ENCODE measurements at regions not wholly inside any gene's neighbourhood (a gene's known extent, or its start where the extent isn't known, plus 50 kb on each side); places are given as distances from the start of the nearest gene placed in this dataset.
"Not testable (repeated sequence)": the region's sequence is repeated elsewhere in the genome, so short reads cannot be mapped to it uniquely, and the experiment has no call there.

GRCh38 chr6:37756135-37756534 lies 58.5 kb upstream of the MDGA1 start:
- POLR2A ChIA-PET, result no interaction called here
- Mint-ChIP-seq H3K36me3 (no peaks in the 10 kb centered on the region), H3K27me3 (ENCODE audit: low read depth) (peaks cover 96% of the 10 kb centered on the region), H3K4me3 (no peak overlapping the region), H3K4me1 (no peaks in the 10 kb centered on the region), H3K9me3 (no peaks in the 10 kb centered on the region), H3K27ac (no peak overlapping the region)
- TF ChIP-seq SP1 (CRISPR knock-in tag; conservative IDR thresholded peaks at IDR 0.05) (no peak), TCF7 (CRISPR knock-in tag; IDR thresholded peaks at IDR 0.05; ENCODE audit: low read depth) (no peak)
- TF ChIP-seq, protein P1, sequence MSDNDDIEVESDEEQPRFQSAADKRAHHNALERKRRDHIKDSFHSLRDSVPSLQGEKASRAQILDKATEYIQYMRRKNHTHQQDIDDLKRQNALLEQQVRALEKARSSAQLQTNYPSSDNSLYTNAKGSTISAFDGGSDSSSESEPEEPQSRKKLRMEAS (CRISPR knock-in tag; IDR thresholded peaks at IDR 0.05), result no peak
- TF ChIP-seq, protein P2, sequence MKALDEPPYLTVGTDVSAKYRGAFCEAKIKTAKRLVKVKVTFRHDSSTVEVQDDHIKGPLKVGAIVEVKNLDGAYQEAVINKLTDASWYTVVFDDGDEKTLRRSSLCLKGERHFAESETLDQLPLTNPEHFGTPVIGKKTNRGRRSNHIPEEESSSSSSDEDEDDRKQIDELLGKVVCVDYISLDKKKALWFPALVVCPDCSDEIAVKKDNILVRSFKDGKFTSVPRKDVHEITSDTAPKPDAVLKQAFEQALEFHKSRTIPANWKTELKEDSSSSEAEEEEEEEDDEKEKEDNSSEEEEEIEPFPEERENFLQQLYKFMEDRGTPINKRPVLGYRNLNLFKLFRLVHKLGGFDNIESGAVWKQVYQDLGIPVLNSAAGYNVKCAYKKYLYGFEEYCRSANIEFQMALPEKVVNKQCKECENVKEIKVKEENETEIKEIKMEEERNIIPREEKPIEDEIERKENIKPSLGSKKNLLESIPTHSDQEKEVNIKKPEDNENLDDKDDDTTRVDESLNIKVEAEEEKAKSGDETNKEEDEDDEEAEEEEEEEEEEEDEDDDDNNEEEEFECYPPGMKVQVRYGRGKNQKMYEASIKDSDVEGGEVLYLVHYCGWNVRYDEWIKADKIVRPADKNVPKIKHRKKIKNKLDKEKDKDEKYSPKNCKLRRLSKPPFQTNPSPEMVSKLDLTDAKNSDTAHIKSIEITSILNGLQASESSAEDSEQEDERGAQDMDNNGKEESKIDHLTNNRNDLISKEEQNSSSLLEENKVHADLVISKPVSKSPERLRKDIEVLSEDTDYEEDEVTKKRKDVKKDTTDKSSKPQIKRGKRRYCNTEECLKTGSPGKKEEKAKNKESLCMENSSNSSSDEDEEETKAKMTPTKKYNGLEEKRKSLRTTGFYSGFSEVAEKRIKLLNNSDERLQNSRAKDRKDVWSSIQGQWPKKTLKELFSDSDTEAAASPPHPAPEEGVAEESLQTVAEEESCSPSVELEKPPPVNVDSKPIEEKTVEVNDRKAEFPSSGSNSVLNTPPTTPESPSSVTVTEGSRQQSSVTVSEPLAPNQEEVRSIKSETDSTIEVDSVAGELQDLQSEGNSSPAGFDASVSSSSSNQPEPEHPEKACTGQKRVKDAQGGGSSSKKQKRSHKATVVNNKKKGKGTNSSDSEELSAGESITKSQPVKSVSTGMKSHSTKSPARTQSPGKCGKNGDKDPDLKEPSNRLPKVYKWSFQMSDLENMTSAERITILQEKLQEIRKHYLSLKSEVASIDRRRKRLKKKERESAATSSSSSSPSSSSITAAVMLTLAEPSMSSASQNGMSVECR (CRISPR knock-in tag; IDR thresholded peaks at IDR 0.05; ENCODE audit: borderline replicate concordance), result no peak
- CTCF ChIA-PET, result interaction anchor here (1.1 to 1.2 kb wide), 3 partner anchors 14 to 51 kb away, joined by 4 read pairs; no protein-coding TSS in a partner anchor
- ATAC-seq, result no peak
- no peak for DNase-seq (ENCODE audit: low spot score)

GRCh38 chr6:37752718-37753117 lies 55.0 kb upstream of the MDGA1 start:
- ChIA-PET POLR2A (no interaction called here), CTCF (no interaction called here)
- Mint-ChIP-seq H3K27me3 (ENCODE audit: low read depth) (peaks cover 89% of the 10 kb centered on the region), H3K4me1 (peaks cover 13% of the 10 kb centered on the region), H3K27ac (no peak overlapping the region), H3K9me3 (no peaks in the 10 kb centered on the region), H3K4me3 (no peak overlapping the region), H3K36me3 (no peaks in the 10 kb centered on the region)
- no peak for ATAC-seq
- no peak for DNase-seq (ENCODE audit: low spot score)
- TF ChIP-seq ATF1 (CRISPR knock-in tag; IDR thresholded peaks at IDR 0.05) (no peak), GTF2I (CRISPR knock-in tag; conservative IDR thresholded peaks at IDR 0.05) (0 out of 2 replicates have a peak, but pooled peaks have one; percentile 16), RORB (CRISPR knock-in tag; IDR thresholded peaks at IDR 0.05) (no peak), ZNF317 (CRISPR knock-in tag; IDR thresholded peaks at IDR 0.05; ENCODE audit: borderline replicate concordance, low read depth) (no peak), CREM (CRISPR knock-in tag; IDR thresholded peaks at IDR 0.05) (no peak), ZNF121 (CRISPR knock-in tag; IDR thresholded peaks at IDR 0.05) (peak; percentile 69)

- DNase-seq (ENCODE audit: low spot score); H3K4me3 Mint-ChIP-seq; ATAC-seq; H3K27ac Mint-ChIP-seq; H3K9me3 Mint-ChIP-seq; H3K36me3 Mint-ChIP-seq; POLR2A ChIA-PET: not testable (repeated sequence)
- peaks cover 77% of the 10 kb centered on the region for H3K27me3 Mint-ChIP-seq (ENCODE audit: low read depth)
- peaks cover 13% of the 10 kb centered on the region for H3K4me1 Mint-ChIP-seq
- CTCF ChIA-PET, result interaction anchor here (1.0 kb wide), 1 partner anchor 57 kb away, joined by 3 read pairs; no protein-coding TSS in a partner anchor
Observed at GRCh38 chr6:37749367-37749766, 51.7 kb upstream of the MDGA1 start.

GRCh38 chr6:37748118-37748517 lies 50.4 kb upstream of the MDGA1 start:
- Mint-ChIP-seq H3K36me3 (no peaks in the 10 kb centered on the region), H3K27me3 (ENCODE audit: low read depth) (peaks cover 81% of the 10 kb centered on the region), H3K4me3 (no peak overlapping the region), H3K9me3 (no peaks in the 10 kb centered on the region), H3K4me1 (peaks cover 13% of the 10 kb centered on the region), H3K27ac (no peak overlapping the region)
- POLR2A ChIA-PET, result no interaction called here
- CTCF ChIA-PET, result interaction anchor here (1.5 kb wide), 1 partner anchor 43 kb away, joined by 5 read pairs; no protein-coding TSS in a partner anchor
- no peak for DNase-seq (ENCODE audit: low spot score)
- ATAC-seq, result no peak
- TF ChIP-seq SMAD4 (CRISPR knock-in tag; IDR thresholded peaks at IDR 0.05) (no peak), JAZF1 (CRISPR knock-in tag; IDR thresholded peaks at IDR 0.05) (no peak), ESRRA (CRISPR knock-in tag; IDR thresholded peaks at IDR 0.05; ENCODE audit: borderline replicate concordance) (no peak), SOX15 (CRISPR knock-in tag; IDR thresholded peaks at IDR 0.05) (no peak), ATF6 (CRISPR knock-in tag; IDR thresholded peaks at IDR 0.05) (no peak), NFE2L1 (CRISPR knock-in tag; IDR thresholded peaks at IDR 0.05) (no peak), RELA (CRISPR knock-in tag; IDR thresholded peaks at IDR 0.05; ENCODE audit: borderline replicate concordance) (no peak)

Measured in WTC11 (cell line).